Colonic mucosa (tissue), 4 donors: ENCODE measurements at regions not wholly inside any gene's neighbourhood (a gene's known extent, or its start where the extent isn't known, plus 50 kb on each side); places are given as distances from the start of the nearest gene placed in this dataset.

Experiments
- DNase-seq: peaks from one replicate; pipeline ENCODE4 v3.0.0-alpha.2; 2020
- H3K27ac ChIP-seq: fragments of 200-600 bp; one replicate; pipeline ENCODE4 v1.8.0; 2021
- H3K27me3 ChIP-seq: fragments of 200-600 bp; one replicate; pipeline ENCODE4 v1.8.0; 2021
- H3K36me3 ChIP-seq: fragments of 200-600 bp; one replicate; pipeline ENCODE4 v1.8.0; 2021
- H3K4me1 ChIP-seq: fragments of 200-600 bp; one replicate; pipeline ENCODE4 v1.8.0; 2021; ENCODE audit warnings: mild to moderate bottlenecking
- H3K4me3 ChIP-seq: fragments of 200-600 bp; one replicate; pipeline ENCODE4 v1.8.0; 2021
- H3K9ac ChIP-seq, 2 donors: one replicate each; pipeline ENCODE4 v1.7.0; 2013; ENCODE audit warnings: control low read depth in 2 of 2, low read depth in 2 of 2, low read length in 2 of 2
- H3K9me3 ChIP-seq: fragments of 200-600 bp; one replicate; pipeline ENCODE4 v1.8.0; 2021
- intact Hi-C: fragments of 100-400 bp; cut with DNase I; formaldehyde crosslinking; loops from one replicate; pipeline ENCODE4 v1.14.1; 2022
- TF ChIP-seq, protein P1 (sequence below): fragments of 200-600 bp; IDR thresholded peaks from one replicate; pipeline ENCODE4 v1.8.0; 2022; ENCODE audit warnings: antibody characterized with exemption, mild to moderate bottlenecking
- donor health status: healthy.
- donor health status: DM: no; HTN: no; CAD: no.
- donor health status: DM: no; HTN: no; CAD: no.

- Histone ChIP-seq H3K27ac (no peak overlapping the region), H3K9me3 (no peaks in the 10 kb centered on the region), H3K4me1 (no peaks in the 10 kb centered on the region), H3K27me3 (no peaks in the 10 kb centered on the region), H3K4me3 (no peak overlapping the region), H3K36me3 (no peaks in the 10 kb centered on the region), H3K9ac (no peak overlapping the region)
- DNase-seq, result no peak
- TF ChIP-seq, protein P1, sequence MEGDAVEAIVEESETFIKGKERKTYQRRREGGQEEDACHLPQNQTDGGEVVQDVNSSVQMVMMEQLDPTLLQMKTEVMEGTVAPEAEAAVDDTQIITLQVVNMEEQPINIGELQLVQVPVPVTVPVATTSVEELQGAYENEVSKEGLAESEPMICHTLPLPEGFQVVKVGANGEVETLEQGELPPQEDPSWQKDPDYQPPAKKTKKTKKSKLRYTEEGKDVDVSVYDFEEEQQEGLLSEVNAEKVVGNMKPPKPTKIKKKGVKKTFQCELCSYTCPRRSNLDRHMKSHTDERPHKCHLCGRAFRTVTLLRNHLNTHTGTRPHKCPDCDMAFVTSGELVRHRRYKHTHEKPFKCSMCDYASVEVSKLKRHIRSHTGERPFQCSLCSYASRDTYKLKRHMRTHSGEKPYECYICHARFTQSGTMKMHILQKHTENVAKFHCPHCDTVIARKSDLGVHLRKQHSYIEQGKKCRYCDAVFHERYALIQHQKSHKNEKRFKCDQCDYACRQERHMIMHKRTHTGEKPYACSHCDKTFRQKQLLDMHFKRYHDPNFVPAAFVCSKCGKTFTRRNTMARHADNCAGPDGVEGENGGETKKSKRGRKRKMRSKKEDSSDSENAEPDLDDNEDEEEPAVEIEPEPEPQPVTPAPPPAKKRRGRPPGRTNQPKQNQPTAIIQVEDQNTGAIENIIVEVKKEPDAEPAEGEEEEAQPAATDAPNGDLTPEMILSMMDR, result no peak
- intact Hi-C loops, result no loop called here
Measured at GRCh38 chr2:237180187-237180586, 94.5 kb downstream of the COPS8 start.

- Histone ChIP-seq H3K4me1 (no peaks in the 10 kb centered on the region), H3K9ac (no peak overlapping the region), H3K27me3 (no peaks in the 10 kb centered on the region), H3K36me3 (no peaks in the 10 kb centered on the region), H3K27ac (no peak overlapping the region), H3K4me3 (no peak overlapping the region), H3K9me3 (no peaks in the 10 kb centered on the region)
- no peak for DNase-seq
- intact Hi-C loops, result no loop called here
- TF ChIP-seq, protein P1, result no peak
Measured at GRCh38 chr2:237180987-237181386, 95.3 kb downstream of the COPS8 start.

GRCh38 chr2:237181844-237182243 is 96.2 kb downstream of the COPS8 start:
- Histone ChIP-seq H3K4me1 (no peaks in the 10 kb centered on the region), H3K27me3 (no peaks in the 10 kb centered on the region), H3K9ac (no peak overlapping the region), H3K36me3 (no peaks in the 10 kb centered on the region), H3K4me3 (no peak overlapping the region), H3K27ac (no peak overlapping the region), H3K9me3 (no peaks in the 10 kb centered on the region)
- intact Hi-C loops, result no loop called here
- DNase-seq, result no peak
- TF ChIP-seq, protein P1, result no peak

DNA sequence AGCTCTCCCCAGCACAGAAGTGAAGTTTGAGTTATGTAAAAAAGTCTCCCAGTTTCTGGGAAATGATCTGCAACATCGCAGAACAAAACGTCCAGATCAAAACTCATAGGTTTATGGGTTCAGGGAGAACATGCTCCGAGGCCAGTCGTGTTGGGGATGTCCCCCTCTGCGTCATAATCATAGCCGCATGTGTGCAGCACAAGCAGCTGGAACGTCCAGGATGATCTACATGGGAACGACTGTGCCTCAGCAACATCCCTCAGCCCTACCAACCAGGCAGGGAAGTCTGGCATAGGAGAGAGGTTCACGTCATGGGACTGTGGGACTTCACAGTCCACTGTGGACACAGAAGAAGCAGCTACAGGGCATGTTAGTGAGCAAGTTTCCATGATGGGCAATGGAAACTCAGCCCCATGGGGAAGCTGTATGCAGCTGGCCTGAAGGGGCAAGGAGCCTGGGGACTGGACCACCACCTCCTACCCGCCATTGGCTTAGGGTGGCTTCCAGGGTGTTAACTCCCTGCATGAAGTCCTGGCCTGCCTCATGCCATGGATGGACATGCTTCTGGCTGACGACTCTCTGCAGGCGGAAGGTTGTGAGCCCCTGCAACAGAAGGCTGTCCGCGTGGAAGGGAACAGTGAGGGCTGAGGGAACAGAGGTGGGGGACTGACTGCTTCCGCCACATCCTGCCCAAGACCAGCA is 96.9 kb downstream of the COPS8 start:
- no peak for DNase-seq
- TF ChIP-seq, protein P1, result no peak
- H3K27me3 ChIP-seq, result no peaks in the 10 kb centered on the region
- H3K4me1 ChIP-seq, result no peaks in the 10 kb centered on the region
- H3K9me3 ChIP-seq, result no peaks in the 10 kb centered on the region
- no peak overlapping the region for H3K4me3 ChIP-seq
- no peak overlapping the region for H3K27ac ChIP-seq
- intact Hi-C loops, result no loop called here
- no peak overlapping the region for H3K9ac ChIP-seq
- no peaks in the 10 kb centered on the region for H3K36me3 ChIP-seq

DNA sequence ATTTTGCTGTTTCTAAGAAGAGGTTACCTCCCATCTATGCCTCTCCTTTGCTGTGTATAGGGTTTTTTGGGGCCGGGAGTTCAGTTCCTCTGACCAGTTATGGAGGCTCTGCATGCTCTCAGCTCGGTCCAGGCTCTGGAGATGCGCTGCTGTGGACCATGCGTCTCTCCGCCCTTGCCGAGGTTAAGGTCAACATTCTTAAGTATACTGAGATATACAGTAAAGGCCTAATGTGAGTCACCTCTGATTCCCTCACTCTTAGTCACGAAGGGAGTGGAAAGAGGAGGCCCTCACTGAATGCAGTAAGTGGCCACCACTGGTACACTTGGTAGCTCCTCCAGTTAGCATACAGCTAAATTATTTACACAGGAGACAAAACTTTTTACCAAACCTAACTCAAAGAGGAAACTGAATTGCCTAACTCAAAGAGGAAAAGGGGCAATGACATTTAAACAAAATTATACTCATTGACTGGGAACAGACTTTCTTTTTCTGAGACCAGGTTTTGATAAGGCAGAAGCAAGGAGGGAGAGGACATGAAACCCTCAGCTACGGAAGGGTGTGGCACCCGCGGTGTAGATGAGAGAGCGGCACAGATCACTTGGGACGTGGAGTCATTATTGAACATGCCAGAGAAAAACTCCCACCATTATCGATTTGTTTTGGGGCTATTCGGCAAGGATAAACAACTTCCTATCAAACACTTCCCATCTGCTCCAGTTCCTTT is 98.7 kb downstream of the COPS8 start:
- no peaks in the 10 kb centered on the region for H3K4me1 ChIP-seq
- TF ChIP-seq, protein P1, result no peak
- no peaks in the 10 kb centered on the region for H3K27me3 ChIP-seq
- H3K36me3 ChIP-seq, result no peaks in the 10 kb centered on the region
- intact Hi-C loops, result no loop called here
- H3K27ac ChIP-seq, result no peak overlapping the region
- H3K9ac ChIP-seq, result no peak overlapping the region
- H3K4me3 ChIP-seq, result no peak overlapping the region
- H3K9me3 ChIP-seq, result no peaks in the 10 kb centered on the region
- DNase-seq, result no peak
